ENCODE measurements at regions not wholly inside any gene's neighbourhood (a gene's known extent, or its start where the extent isn't known, plus 50 kb on each side); places are given as distances from the start of the nearest gene placed in this dataset.

- Histone ChIP-seq H3K9me3 (peaks cover 0 to 9% (median 6%) of the 10 kb centered on the region in 8 donors), H3K36me3 (no peaks in the 10 kb centered on the region), H3K27ac (no peak overlapping the region), H3K4me1 (no peaks in the 10 kb centered on the region), H3K27me3 (replicated peaks in 1 of 7) (no peaks in the 10 kb centered on the region), H3K4me3 (no peak overlapping the region)
- 6 to 14% (median 10%) methylated on average over 1 of the region's 1 CpG for WGBS, 5 donors
- DNase-seq: no peak
- intact Hi-C loops (cut with DNase I; ENCODE audit: low total_unique reads): no loop called here
- no peak for TF ChIP-seq POLR2A (IDR thresholded peaks at IDR 0.05)
- TF ChIP-seq, protein P1, sequence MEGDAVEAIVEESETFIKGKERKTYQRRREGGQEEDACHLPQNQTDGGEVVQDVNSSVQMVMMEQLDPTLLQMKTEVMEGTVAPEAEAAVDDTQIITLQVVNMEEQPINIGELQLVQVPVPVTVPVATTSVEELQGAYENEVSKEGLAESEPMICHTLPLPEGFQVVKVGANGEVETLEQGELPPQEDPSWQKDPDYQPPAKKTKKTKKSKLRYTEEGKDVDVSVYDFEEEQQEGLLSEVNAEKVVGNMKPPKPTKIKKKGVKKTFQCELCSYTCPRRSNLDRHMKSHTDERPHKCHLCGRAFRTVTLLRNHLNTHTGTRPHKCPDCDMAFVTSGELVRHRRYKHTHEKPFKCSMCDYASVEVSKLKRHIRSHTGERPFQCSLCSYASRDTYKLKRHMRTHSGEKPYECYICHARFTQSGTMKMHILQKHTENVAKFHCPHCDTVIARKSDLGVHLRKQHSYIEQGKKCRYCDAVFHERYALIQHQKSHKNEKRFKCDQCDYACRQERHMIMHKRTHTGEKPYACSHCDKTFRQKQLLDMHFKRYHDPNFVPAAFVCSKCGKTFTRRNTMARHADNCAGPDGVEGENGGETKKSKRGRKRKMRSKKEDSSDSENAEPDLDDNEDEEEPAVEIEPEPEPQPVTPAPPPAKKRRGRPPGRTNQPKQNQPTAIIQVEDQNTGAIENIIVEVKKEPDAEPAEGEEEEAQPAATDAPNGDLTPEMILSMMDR (IDR thresholded peaks at IDR 0.05 in 8 of 11, conservative IDR thresholded peaks at IDR 0.05 in 3 of 11): no peak
These were observed 437.7 kb upstream of the HS3ST1 start for GRCh38 chr4:11866391-11866790.

DNA sequence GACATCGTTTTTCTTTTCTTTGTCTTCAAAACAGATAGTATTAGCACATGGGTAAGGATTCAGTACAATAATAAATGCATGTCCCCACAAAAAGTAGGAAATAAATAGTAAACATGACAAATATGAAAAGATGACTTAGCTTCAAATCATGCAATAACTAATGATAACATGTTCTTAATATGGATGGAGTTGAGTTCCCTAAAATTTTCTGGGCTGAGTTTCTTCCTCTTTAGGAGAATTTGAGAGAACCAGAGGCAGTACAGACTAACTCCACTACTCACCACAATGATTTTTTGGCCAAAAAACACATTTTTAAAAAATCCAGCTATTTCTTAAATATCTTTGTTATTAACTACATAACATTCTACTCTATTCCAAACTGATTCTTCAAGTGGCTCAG, 432.3 kb upstream of the HS3ST1 start:
- Histone ChIP-seq H3K4me3 (no peak overlapping the region), H3K36me3 (no peaks in the 10 kb centered on the region), H3K27ac (no peak overlapping the region), H3K9me3 (peaks cover 0 to 14% (median 11%) of the 10 kb centered on the region in 8 donors), H3K27me3 (replicated peaks in 1 of 7) (no peaks in the 10 kb centered on the region), H3K4me1 (no peaks in the 10 kb centered on the region)
- WGBS, 5 donors: 67 to 85% (median 76%) methylated on average over 1 of the region's 1 CpG
- intact Hi-C loops (cut with DNase I; ENCODE audit: low total_unique reads): no loop called here
- TF ChIP-seq, protein P1 (IDR thresholded peaks at IDR 0.05 in 8 of 11, conservative IDR thresholded peaks at IDR 0.05 in 3 of 11): no peak
- no peak for TF ChIP-seq POLR2A (IDR thresholded peaks at IDR 0.05)
- TF ChIP-seq POLR2AphosphoS5 (IDR thresholded peaks at IDR 0.05): no peak
- no peak for DNase-seq

DNA sequence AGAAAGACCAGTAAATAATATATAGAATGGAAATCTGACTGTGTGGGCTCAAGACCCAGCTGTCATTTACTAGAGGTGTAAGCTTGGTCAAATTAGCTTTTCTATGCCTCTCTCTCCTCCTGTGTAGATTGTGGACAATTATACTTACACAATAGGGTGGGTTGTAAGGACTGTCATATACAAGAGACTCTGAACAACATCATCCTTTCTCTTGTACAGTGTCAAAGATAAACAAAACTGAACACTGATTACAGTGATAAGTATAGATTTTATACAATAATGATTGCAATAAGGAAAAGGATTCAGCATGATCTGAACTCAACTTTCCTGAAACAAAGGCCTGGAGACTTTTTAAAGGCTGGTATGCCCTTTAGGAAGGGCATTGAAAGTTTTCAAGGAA, 429.2 kb upstream of the HS3ST1 start:
- H3K9me3 ChIP-seq: peaks cover 0 to 14% (median 11%) of the 10 kb centered on the region in 8 donors
- no peaks in the 10 kb centered on the region for H3K27me3 ChIP-seq (replicated peaks in 1 of 7)
- intact Hi-C loops (cut with DNase I; ENCODE audit: low total_unique reads): no loop called here
- TF ChIP-seq POLR2AphosphoS5 (IDR thresholded peaks at IDR 0.05) (no peak), POLR2A (IDR thresholded peaks at IDR 0.05) (no peak)
- TF ChIP-seq, protein P1 (IDR thresholded peaks at IDR 0.05 in 8 of 11, conservative IDR thresholded peaks at IDR 0.05 in 3 of 11): no peak
- DNase-seq: no peak
- no peaks in the 10 kb centered on the region for H3K4me1 ChIP-seq
- H3K27ac ChIP-seq: no peak overlapping the region
- H3K36me3 ChIP-seq: no peaks in the 10 kb centered on the region
- H3K4me3 ChIP-seq: no peak overlapping the region

DNA sequence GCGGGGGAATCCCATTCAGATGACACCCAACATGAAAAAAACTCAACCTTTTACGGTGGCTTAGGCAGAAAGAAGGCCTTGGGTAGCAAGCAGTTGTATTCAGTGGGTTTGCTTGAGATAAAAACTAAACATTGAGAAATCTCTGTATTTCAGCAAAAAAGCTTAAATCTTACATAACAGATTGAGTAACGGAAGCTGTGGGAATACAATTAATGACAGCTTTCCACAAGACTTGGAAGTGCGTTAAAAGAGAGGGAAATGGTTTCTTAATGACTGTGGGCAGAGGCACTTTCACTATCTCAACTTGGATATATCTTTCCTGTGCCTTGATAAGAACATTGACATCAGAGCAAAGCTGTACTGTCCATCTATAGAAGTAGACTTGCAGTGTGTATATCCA, 418.5 kb upstream of the HS3ST1 start:
- WGBS, 5 donors: 27 to 66% (median 37%) methylated on average over 4 of the region's 4 CpGs
- Histone ChIP-seq H3K9me3 (no peaks in the 10 kb centered on the region), H3K4me3 (no peak overlapping the region), H3K27ac (no peak overlapping the region), H3K4me1 (peaks cover 0 to 8% (median 0%) of the 10 kb centered on the region in 6 donors), H3K36me3 (no peaks in the 10 kb centered on the region), H3K27me3 (replicated peaks in 1 of 7) (no peaks in the 10 kb centered on the region)
- no peak for DNase-seq
- TF ChIP-seq, protein P1 (IDR thresholded peaks at IDR 0.05 in 8 of 11, conservative IDR thresholded peaks at IDR 0.05 in 3 of 11): no peak
- TF ChIP-seq POLR2AphosphoS5 (IDR thresholded peaks at IDR 0.05) (no peak), POLR2A (IDR thresholded peaks at IDR 0.05) (no peak)
- intact Hi-C loops (cut with DNase I; ENCODE audit: low total_unique reads): no loop called here
